Panc1 (cell line): ENCODE measurements at regions not wholly inside any gene's neighbourhood (a gene's known extent, or its start where the extent isn't known, plus 50 kb on each side); places are given as distances from the start of the nearest gene placed in this dataset.
A peak's percentile ranks its signal among the peaks of the same experiment; 100 is the strongest.

Experiments used
- ATAC-seq: fragments of 200-7000 bp; cut with Tn5 transposase; 2 replicates; pipeline ENCODE4 v1.9.1; 2020; ENCODE audit warnings: mild to moderate bottlenecking, moderate library complexity
- BruUV-seq: library from RNA; stranded (reverse); fragments of 400-500 nt; replicated peaks from 2 replicates; lab custom pipeline; 2021; lab: Mats Ljungman, UMichigan
- CTCF ChIA-PET: fragments of 300-600 bp; sonication (Branson Sonifier 250); formaldehyde crosslinking; loops from one replicate; lab custom pipeline; 2022; ENCODE audit warnings: antibody characterized with exemption; lab: Charles Lee
- POLR2A ChIA-PET: fragments of 300-600 bp; sonication (Branson Sonifier 250); formaldehyde crosslinking; loops from one replicate; lab custom pipeline; 2022; ENCODE audit warnings: antibody characterized with exemption; lab: Charles Lee
- DNase-seq: peaks from one replicate; pipeline ENCODE4 v3.0.0-alpha.2; 2010; ENCODE audit warnings: low read depth, low spot score
- H3K27ac ChIP-seq: 2 replicates; pipeline ENCODE4 v1.5.1; 2011; ENCODE audit warnings: mild to moderate bottlenecking, low read length, inconsistent platforms
- H3K27me3 ChIP-seq: fragments of 200-500 bp; sonication (Bioruptor generic); 2 replicates; pipeline ENCODE4 v1.6.0; 2014; ENCODE audit warnings: low read length, inconsistent platforms; ENCODE audit not compliant: control insufficient read depth, insufficient read depth
- H3K36me3 ChIP-seq: fragments of 200-500 bp; sonication (Bioruptor generic); 2 replicates; pipeline ENCODE4 v1.5.1; 2014; ENCODE audit warnings: inconsistent platforms, mild to moderate bottlenecking, low read length, moderate library complexity; ENCODE audit not compliant: control insufficient read depth, insufficient read depth
- H3K4me1 ChIP-seq: 2 replicates; pipeline ENCODE4 v1.5.1; 2011; ENCODE audit warnings: inconsistent platforms, mild to moderate bottlenecking, low read length, moderate library complexity; ENCODE audit not compliant: control insufficient read depth, insufficient read depth
- H3K4me3 ChIP-seq, 2 experiments: 2 replicates each; pipeline ENCODE4 v1.5.1; 2011 to 2012; ENCODE audit warnings: low read depth in 2 of 2, low read length in 2 of 2, mild to moderate bottlenecking in 2 of 2, inconsistent platforms in 1 of 2, moderate library complexity in 1 of 2
- H3K9me3 ChIP-seq: fragments of 200-500 bp; sonication (Bioruptor generic); 2 replicates; pipeline ENCODE4 v1.5.1; 2014; ENCODE audit warnings: low read depth, mild to moderate bottlenecking, inconsistent platforms, low read length, moderate library complexity; ENCODE audit not compliant: control insufficient read depth, insufficient read depth
- POLR2AphosphoS5 ChIP-seq: IDR thresholded peaks from 2 replicates; pipeline ENCODE4 v1.6.1; 2012; ENCODE audit warnings: mild to moderate bottlenecking, low read depth, low read length, moderate library complexity
- SIN3A ChIP-seq: IDR thresholded peaks from 2 replicates; pipeline ENCODE4 v1.6.1; 2012; ENCODE audit warnings: low read depth, mild to moderate bottlenecking, low read length, moderate library complexity, borderline replicate concordance; ENCODE audit not compliant: insufficient read depth
- TCF7L2 ChIP-seq: IDR thresholded peaks from 2 replicates; pipeline ENCODE4 v1.6.1; 2011; ENCODE audit warnings: mild to moderate bottlenecking, low read depth, low read length, inconsistent platforms
- in situ Hi-C: cut with HindIII; loops from 2 replicates; pipeline ENCODE4 v1.10.0; 2016; ENCODE audit warnings: low sequenced_read_pairs, low pct_unique_long_range_greater_than_20kb
- intact Hi-C: fragments of 100-400 bp; cut with micrococcal nuclease; formaldehyde crosslinking; loops from one replicate; pipeline ENCODE4 v1.10.0; 2022; ENCODE audit not compliant: unreplicated experiment
- TF ChIP-seq, protein P1 (sequence below): fragments of 450-650 bp; IDR thresholded peaks from 2 replicates; pipeline ENCODE4 v1.5.1; 2017; ENCODE audit warnings: mild to moderate bottlenecking
- TF ChIP-seq, protein P2 (sequence below), 2 experiments: IDR thresholded peaks; 2 replicates each; pipeline ENCODE4 v1.6.1; 2011 to 2012; ENCODE audit warnings: low read depth in 2 of 2, control low read depth in 1 of 2, low read length in 1 of 2, mild to moderate bottlenecking in 1 of 2, moderate library complexity in 1 of 2; ENCODE audit not compliant: insufficient read depth in 1 of 2

DNA sequence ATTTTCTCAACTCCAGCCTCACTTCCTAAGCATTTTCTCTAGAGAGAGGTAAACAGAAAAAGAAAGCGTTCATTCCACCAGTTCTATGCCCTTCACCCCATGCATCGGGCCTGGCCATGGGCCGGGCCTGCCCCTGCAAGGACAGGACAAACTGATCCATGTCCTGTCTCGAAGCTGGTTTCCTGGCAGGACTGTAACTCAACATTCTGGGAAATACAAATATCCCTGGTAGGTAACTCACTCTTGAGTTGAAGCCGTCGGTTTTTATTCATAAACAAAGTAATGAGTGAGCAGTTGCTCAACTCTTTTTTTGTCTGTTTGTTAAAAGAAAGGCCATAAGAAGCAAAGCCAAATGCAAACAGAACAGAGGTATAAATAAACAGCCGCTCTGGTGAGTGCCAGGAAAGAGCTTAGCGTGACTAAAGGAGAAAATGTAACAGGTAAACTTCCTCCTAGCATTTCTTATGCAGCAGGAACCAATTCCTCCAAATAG is 64.4 kb upstream of the DNAH5 start:
- ATAC-seq: peak; percentile 47
- Histone ChIP-seq H3K9me3 (no peaks in the 10 kb centered on the region), H3K4me3 (peak overlapping the region; percentile 6 to 34; a peak in 3 of 4 replicates), H3K4me1 (peaks cover 79% of the 10 kb centered on the region), H3K27ac (peak overlapping the region; percentile 99), H3K36me3 (no peaks in the 10 kb centered on the region), H3K27me3 (no peaks in the 10 kb centered on the region)
- BruUV-seq: no TSS peak
- ChIA-PET POLR2A (no interaction called here), CTCF (interaction anchor here (0.7 kb wide), 1 partner anchor 9 kb away, joined by 4 read pairs; no protein-coding TSS in a partner anchor)
- peak; percentile 80 for DNase-seq
- no peak; the same call in 1 of the 2 replicates for TF ChIP-seq TCF7L2
- TF ChIP-seq, protein P1, sequence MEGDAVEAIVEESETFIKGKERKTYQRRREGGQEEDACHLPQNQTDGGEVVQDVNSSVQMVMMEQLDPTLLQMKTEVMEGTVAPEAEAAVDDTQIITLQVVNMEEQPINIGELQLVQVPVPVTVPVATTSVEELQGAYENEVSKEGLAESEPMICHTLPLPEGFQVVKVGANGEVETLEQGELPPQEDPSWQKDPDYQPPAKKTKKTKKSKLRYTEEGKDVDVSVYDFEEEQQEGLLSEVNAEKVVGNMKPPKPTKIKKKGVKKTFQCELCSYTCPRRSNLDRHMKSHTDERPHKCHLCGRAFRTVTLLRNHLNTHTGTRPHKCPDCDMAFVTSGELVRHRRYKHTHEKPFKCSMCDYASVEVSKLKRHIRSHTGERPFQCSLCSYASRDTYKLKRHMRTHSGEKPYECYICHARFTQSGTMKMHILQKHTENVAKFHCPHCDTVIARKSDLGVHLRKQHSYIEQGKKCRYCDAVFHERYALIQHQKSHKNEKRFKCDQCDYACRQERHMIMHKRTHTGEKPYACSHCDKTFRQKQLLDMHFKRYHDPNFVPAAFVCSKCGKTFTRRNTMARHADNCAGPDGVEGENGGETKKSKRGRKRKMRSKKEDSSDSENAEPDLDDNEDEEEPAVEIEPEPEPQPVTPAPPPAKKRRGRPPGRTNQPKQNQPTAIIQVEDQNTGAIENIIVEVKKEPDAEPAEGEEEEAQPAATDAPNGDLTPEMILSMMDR: no peak
- peak; percentile 79; the same call in 1 of the 2 replicates for TF ChIP-seq POLR2AphosphoS5
- TF ChIP-seq SIN3A: no peak
- in situ Hi-C loops (no loop called here), intact Hi-C loops (no loop called here)

DNA sequence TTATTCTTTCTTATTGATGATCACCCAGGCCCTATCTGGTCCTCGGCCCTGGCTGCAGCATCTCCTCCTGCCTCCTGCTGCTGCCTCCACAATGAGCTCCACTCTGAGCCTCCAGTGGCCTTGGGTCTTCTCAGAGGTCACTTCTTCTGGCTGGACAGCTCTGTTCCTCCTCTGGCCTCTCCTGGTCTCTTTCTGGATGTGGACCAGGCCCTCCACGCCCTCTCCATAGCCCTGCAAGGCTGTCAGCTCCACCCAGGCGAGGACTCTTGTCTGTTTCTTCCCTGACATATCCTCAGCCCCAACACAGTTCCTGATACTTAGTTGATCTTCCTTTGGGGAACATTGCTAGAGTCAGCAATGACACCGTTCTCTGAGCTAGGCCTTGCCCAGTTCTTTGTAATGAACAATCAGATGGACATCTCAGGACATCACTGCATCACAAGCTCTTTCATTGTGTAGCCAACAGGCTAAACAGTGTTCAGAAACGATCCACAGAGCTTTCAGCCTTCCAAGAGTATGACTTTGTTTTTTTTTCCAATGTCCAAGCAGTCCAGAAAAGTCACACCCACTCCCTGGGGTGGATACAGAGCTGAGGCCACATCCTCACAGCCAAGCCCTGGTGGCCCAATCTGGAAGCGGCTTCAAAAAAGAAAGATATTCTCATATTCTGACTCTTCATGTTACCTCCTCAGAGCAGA is 62.5 kb upstream of the DNAH5 start:
- in situ Hi-C loops: no loop called here
- intact Hi-C loops: no loop called here

More for the DNA sequence above, 62.5 kb upstream of the DNAH5 start:
- ChIA-PET POLR2A (interaction anchor here (0.6 kb wide), 1 partner anchor 356 kb away, joined by 3 read pairs; no protein-coding TSS in a partner anchor), CTCF (interaction anchor here (0.5 to 0.7 kb wide), 3 partner anchors 21 to 643 kb away, joined by 3 to 4 read pairs (median 3); no protein-coding TSS in a partner anchor)
- TF ChIP-seq, protein P2, sequence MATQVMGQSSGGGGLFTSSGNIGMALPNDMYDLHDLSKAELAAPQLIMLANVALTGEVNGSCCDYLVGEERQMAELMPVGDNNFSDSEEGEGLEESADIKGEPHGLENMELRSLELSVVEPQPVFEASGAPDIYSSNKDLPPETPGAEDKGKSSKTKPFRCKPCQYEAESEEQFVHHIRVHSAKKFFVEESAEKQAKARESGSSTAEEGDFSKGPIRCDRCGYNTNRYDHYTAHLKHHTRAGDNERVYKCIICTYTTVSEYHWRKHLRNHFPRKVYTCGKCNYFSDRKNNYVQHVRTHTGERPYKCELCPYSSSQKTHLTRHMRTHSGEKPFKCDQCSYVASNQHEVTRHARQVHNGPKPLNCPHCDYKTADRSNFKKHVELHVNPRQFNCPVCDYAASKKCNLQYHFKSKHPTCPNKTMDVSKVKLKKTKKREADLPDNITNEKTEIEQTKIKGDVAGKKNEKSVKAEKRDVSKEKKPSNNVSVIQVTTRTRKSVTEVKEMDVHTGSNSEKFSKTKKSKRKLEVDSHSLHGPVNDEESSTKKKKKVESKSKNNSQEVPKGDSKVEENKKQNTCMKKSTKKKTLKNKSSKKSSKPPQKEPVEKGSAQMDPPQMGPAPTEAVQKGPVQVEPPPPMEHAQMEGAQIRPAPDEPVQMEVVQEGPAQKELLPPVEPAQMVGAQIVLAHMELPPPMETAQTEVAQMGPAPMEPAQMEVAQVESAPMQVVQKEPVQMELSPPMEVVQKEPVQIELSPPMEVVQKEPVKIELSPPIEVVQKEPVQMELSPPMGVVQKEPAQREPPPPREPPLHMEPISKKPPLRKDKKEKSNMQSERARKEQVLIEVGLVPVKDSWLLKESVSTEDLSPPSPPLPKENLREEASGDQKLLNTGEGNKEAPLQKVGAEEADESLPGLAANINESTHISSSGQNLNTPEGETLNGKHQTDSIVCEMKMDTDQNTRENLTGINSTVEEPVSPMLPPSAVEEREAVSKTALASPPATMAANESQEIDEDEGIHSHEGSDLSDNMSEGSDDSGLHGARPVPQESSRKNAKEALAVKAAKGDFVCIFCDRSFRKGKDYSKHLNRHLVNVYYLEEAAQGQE (IDR thresholded peaks at IDR 0.05; ENCODE audit: insufficient read depth in 1 of 2, low read depth in 2 of 2, low read length in 1 of 2): no peak
- TF ChIP-seq, protein P1: no peak; the same call in 1 of the 2 replicates
- TF ChIP-seq POLR2AphosphoS5: no peak
- no peak for TF ChIP-seq TCF7L2
- no peak for TF ChIP-seq SIN3A
- Histone ChIP-seq H3K9me3 (no peaks in the 10 kb centered on the region), H3K36me3 (no peaks in the 10 kb centered on the region), H3K4me3 (no peak overlapping the region), H3K4me1 (peaks cover 72% of the 10 kb centered on the region), H3K27ac (peak overlapping the region; percentile 99), H3K27me3 (no peaks in the 10 kb centered on the region)
- no peak for ATAC-seq
- BruUV-seq: no TSS peak
- DNase-seq: no peak
